H9 (cell line): ENCODE measurements at regions not wholly inside any gene's neighbourhood (a gene's known extent, or its start where the extent isn't known, plus 50 kb on each side); places are given as distances from the start of the nearest gene placed in this dataset.

Experiments
- DNase-seq: peaks from one replicate; pipeline ENCODE4 v3.0.0-alpha.2; 2017
- H2AFZ ChIP-seq: one replicate; pipeline ENCODE4 v1.6.1; 2013; ENCODE audit warnings: mild to moderate bottlenecking, low read length, control low read depth, moderate library complexity
- H2AK5ac ChIP-seq: 2 replicates; pipeline ENCODE4 v1.6.1; 2013; ENCODE audit warnings: low read length, control low read depth, mixed read lengths; ENCODE audit not compliant: insufficient read length
- H2BK120ac ChIP-seq: one replicate; pipeline ENCODE4 v1.6.1; 2013; ENCODE audit warnings: low read depth, mild to moderate bottlenecking, low read length, control low read depth, inconsistent platforms; ENCODE audit not compliant: poor library complexity, severe bottlenecking
- H2BK12ac ChIP-seq: 2 replicates; pipeline ENCODE4 v1.6.1; 2013; ENCODE audit warnings: low read length, control low read depth, mixed read lengths, low read depth; ENCODE audit not compliant: insufficient read length
- H2BK15ac ChIP-seq: 2 replicates; pipeline ENCODE4 v1.6.1; 2013; ENCODE audit warnings: low read depth, low read length, control low read depth
- H2BK20ac ChIP-seq: one replicate; pipeline ENCODE4 v1.6.1; 2013; ENCODE audit warnings: low read depth, mild to moderate bottlenecking, low read length, control low read depth, inconsistent platforms; ENCODE audit not compliant: poor library complexity, severe bottlenecking
- H2BK5ac ChIP-seq: 2 replicates; pipeline ENCODE4 v1.6.1; 2013; ENCODE audit warnings: low read length, control low read depth, mixed read lengths; ENCODE audit not compliant: insufficient read length
- H3K14ac ChIP-seq: 2 replicates; pipeline ENCODE4 v1.6.1; 2013; ENCODE audit warnings: low read length, control low read depth; ENCODE audit not compliant: insufficient read depth
- H3K18ac ChIP-seq: 2 replicates; pipeline ENCODE4 v1.6.1; 2013; ENCODE audit warnings: low read depth, mild to moderate bottlenecking, mixed read lengths, low read length, control low read depth; ENCODE audit not compliant: insufficient read length
- H3K23ac ChIP-seq: 2 replicates; pipeline ENCODE4 v1.6.1; 2013; ENCODE audit warnings: low read length, control low read depth, mixed read lengths, low read depth; ENCODE audit not compliant: insufficient read length
- H3K23me2 ChIP-seq: 2 replicates; pipeline ENCODE4 v1.6.1; 2013; ENCODE audit warnings: low read depth, mild to moderate bottlenecking, mixed read lengths, low read length, control low read depth; ENCODE audit not compliant: insufficient read length, poor library complexity, severe bottlenecking
- H3K27ac ChIP-seq: 2 replicates; pipeline ENCODE4 v1.5.1; 2013; ENCODE audit warnings: low read length, control low read depth, mixed read lengths, low read depth; ENCODE audit not compliant: insufficient read length
- H3K27me3 ChIP-seq: 2 replicates; pipeline ENCODE4 v1.6.1; 2013; ENCODE audit warnings: low read length, control low read depth, inconsistent platforms; ENCODE audit not compliant: insufficient read depth
- H3K4ac ChIP-seq: 2 replicates; pipeline ENCODE4 v1.6.1; 2013; ENCODE audit warnings: low read depth, mild to moderate bottlenecking, control low read depth, inconsistent platforms, low read length, moderate library complexity
- H3K4me1 ChIP-seq: 2 replicates; pipeline ENCODE4 v1.6.1; 2013; ENCODE audit warnings: low read length, control low read depth, inconsistent platforms; ENCODE audit not compliant: insufficient read depth
- H3K4me2 ChIP-seq: 2 replicates; pipeline ENCODE4 v1.6.1; 2013; ENCODE audit warnings: low read length, control low read depth, mixed read lengths; ENCODE audit not compliant: insufficient read length, insufficient read depth
- H3K56ac ChIP-seq: 2 replicates; pipeline ENCODE4 v1.6.1; 2013; ENCODE audit warnings: low read depth, mild to moderate bottlenecking, mixed read lengths, low read length, control low read depth; ENCODE audit not compliant: insufficient read length
- H3K79me1 ChIP-seq: 2 replicates; pipeline ENCODE4 v1.6.1; 2013; ENCODE audit warnings: low read depth, mild to moderate bottlenecking, moderate library complexity, low read length, control low read depth, inconsistent platforms; ENCODE audit not compliant: insufficient read depth, poor library complexity, severe bottlenecking
- H3K79me2 ChIP-seq: 2 replicates; pipeline ENCODE4 v1.6.1; 2013; ENCODE audit warnings: low read length, control low read depth, inconsistent platforms; ENCODE audit not compliant: insufficient read depth
- H3K9ac ChIP-seq: 2 replicates; pipeline ENCODE4 v1.6.1; 2013; ENCODE audit warnings: low read length, control low read depth, mixed read lengths; ENCODE audit not compliant: insufficient read length; ENCODE audit errors: extremely low read depth
- H3K9me3 ChIP-seq: one replicate; pipeline ENCODE4 v1.6.1; 2013; ENCODE audit warnings: low read depth, low read length, inconsistent platforms; ENCODE audit not compliant: control insufficient read depth
- H3T11ph ChIP-seq: one replicate; pipeline ENCODE4 v1.6.1; 2013; ENCODE audit warnings: mild to moderate bottlenecking, low read length, control low read depth, inconsistent platforms
- H4K20me1 ChIP-seq: one replicate; pipeline ENCODE4 v1.6.1; 2013; ENCODE audit not compliant: control insufficient read depth, insufficient read length, insufficient read depth
- H4K5ac ChIP-seq: 2 replicates; pipeline ENCODE4 v1.6.1; 2013; ENCODE audit warnings: low read depth, mild to moderate bottlenecking, mixed read lengths, low read length, control low read depth; ENCODE audit not compliant: insufficient read length
- H4K8ac ChIP-seq: replicated peaks from 2 replicates; pipeline ENCODE4 v1.6.1; 2013; ENCODE audit warnings: low read length, control low read depth, mixed read lengths, low read depth; ENCODE audit not compliant: insufficient read length
- H4K91ac ChIP-seq: 2 replicates; pipeline ENCODE4 v1.6.1; 2013; ENCODE audit warnings: low read depth, mild to moderate bottlenecking, moderate library complexity, mixed read lengths, low read length, control low read depth; ENCODE audit not compliant: insufficient read length
- H3K27ac Mint-ChIP-seq, 3 experiments: 2 replicates in 2 of 3; 3 replicates in 1 of 3; pipeline ENCODE4 v1.8.0; 2020 to 2021; ENCODE audit warnings: mixed read lengths in 3 of 3, mild to moderate bottlenecking in 1 of 3, moderate library complexity in 1 of 3
- H3K27me3 Mint-ChIP-seq: 2 replicates; pipeline ENCODE4 v1.8.0; 2021; ENCODE audit warnings: low read depth, mild to moderate bottlenecking, moderate library complexity, mixed read lengths
- H3K36me3 Mint-ChIP-seq, 3 experiments: 2 replicates in 2 of 3; 3 replicates in 1 of 3; pipeline ENCODE4 v1.8.0; 2020 to 2021; ENCODE audit warnings: low read depth in 3 of 3, mixed read lengths in 3 of 3; ENCODE audit not compliant: insufficient read depth in 1 of 3
- H3K4me1 Mint-ChIP-seq, 2 experiments: 2 replicates each; pipeline ENCODE4 v1.8.0; 2020; ENCODE audit warnings: mixed read lengths in 2 of 2
- H3K4me3 Mint-ChIP-seq, 2 experiments: 2 replicates in 1 of 2; 3 replicates in 1 of 2; pipeline ENCODE4 v1.8.0; 2020 to 2021; ENCODE audit warnings: mild to moderate bottlenecking in 2 of 2, mixed read lengths in 2 of 2, moderate library complexity in 1 of 2
- H3K9me3 Mint-ChIP-seq, 2 experiments: 2 replicates in 1 of 2; 3 replicates in 1 of 2; pipeline ENCODE4 v1.8.0; 2020; ENCODE audit warnings: mild to moderate bottlenecking in 2 of 2, mixed read lengths in 2 of 2, moderate library complexity in 1 of 2
- WGBS: extraction: QIAGEN DNeasy Blood & Tissue Kit; methylation state at CpG from one replicate; pipeline ENCODE4 v1.1.7; 2013; ENCODE audit warnings: missing lambda C conversion rate, low lambda C conversion rate, mixed read lengths; ENCODE audit not compliant: insufficient read length; ENCODE audit errors: extremely low coverage; 5-methylcytosine and 5-hydroxymethylcytosine counted together
- TF ChIP-seq, protein P1 (sequence below): fragments of 200-600 bp; sonication (generic); conservative IDR thresholded peaks from 3 replicates; pipeline ENCODE4 v1.8.0; 2021; ENCODE audit warnings: antibody characterized with exemption, mild to moderate bottlenecking

DNA sequence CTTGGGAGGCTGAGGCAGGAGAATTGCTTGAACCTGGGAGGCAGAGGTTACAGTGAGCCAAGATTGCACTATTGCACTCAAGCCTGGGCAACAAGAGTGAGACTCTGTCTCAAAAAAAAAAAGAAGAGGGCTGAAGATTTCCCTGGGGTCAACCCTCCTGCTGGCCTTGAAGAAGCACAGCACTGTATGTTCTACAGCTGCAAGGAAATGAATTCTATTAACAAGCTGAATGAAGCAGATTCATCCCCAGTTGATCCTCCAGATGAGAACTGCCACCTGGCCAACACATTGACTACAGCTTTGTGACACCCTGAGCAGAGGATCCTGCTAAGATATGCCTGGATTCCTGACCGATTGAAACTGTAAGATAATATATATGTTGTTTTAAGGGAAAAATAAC is 129.5 kb downstream of the ADSS2 start:
- H3K79me2 ChIP-seq = no peaks in the 10 kb centered on the region
- no peaks in the 10 kb centered on the region for H3K27me3 ChIP-seq
- WGBS = no CpG with 5 or more reads among the region's 1 CpG
- no peak overlapping the region for H2BK120ac ChIP-seq
- H3K9me3 Mint-ChIP-seq = peaks cover 0 to 3% of the 10 kb centered on the region in 2 experiments; a peak in 1 of 5 replicates
- H2AFZ ChIP-seq = no peak overlapping the region
- H3K56ac ChIP-seq = no peak overlapping the region
- H4K8ac ChIP-seq = no peak overlapping the region
- no peaks in the 10 kb centered on the region for H3K79me1 ChIP-seq
- H4K5ac ChIP-seq = no peak overlapping the region
- H3K4me1 ChIP-seq = peaks cover 5% of the 10 kb centered on the region; the same call in 1 of the 2 replicates
- no peaks in the 10 kb centered on the region for H3K9me3 ChIP-seq
- H3K9ac ChIP-seq = no peak overlapping the region
- no peak overlapping the region for H3K4ac ChIP-seq
- H2BK12ac ChIP-seq = no peak overlapping the region
- no peak overlapping the region for H2BK5ac ChIP-seq
- H2BK15ac ChIP-seq = no peak overlapping the region
- no peak overlapping the region for H3K27ac Mint-ChIP-seq
- H3K27ac ChIP-seq = no peak overlapping the region
- H3K36me3 Mint-ChIP-seq = peaks cover 0 to 5% (median 0%) of the 10 kb centered on the region in 3 experiments; a peak in 2 of 7 replicates
- H4K91ac ChIP-seq = no peak overlapping the region
- no peak overlapping the region for H2AK5ac ChIP-seq
- H3K27me3 Mint-ChIP-seq = no peaks in the 10 kb centered on the region; the same call in 1 of the 2 replicates
- H3K18ac ChIP-seq = no peak overlapping the region
- no peak overlapping the region for H3K4me2 ChIP-seq
- no peak overlapping the region for H3K23ac ChIP-seq
- no peak overlapping the region for H3T11ph ChIP-seq
- DNase-seq = peak; percentile 4
- no peak overlapping the region for H3K4me3 Mint-ChIP-seq
- H3K4me1 Mint-ChIP-seq = peaks cover 17 to 24% of the 10 kb centered on the region in 2 experiments
- no peaks in the 10 kb centered on the region for H4K20me1 ChIP-seq
- no peaks in the 10 kb centered on the region for H3K23me2 ChIP-seq
- no peak overlapping the region for H2BK20ac ChIP-seq
- TF ChIP-seq, protein P1, sequence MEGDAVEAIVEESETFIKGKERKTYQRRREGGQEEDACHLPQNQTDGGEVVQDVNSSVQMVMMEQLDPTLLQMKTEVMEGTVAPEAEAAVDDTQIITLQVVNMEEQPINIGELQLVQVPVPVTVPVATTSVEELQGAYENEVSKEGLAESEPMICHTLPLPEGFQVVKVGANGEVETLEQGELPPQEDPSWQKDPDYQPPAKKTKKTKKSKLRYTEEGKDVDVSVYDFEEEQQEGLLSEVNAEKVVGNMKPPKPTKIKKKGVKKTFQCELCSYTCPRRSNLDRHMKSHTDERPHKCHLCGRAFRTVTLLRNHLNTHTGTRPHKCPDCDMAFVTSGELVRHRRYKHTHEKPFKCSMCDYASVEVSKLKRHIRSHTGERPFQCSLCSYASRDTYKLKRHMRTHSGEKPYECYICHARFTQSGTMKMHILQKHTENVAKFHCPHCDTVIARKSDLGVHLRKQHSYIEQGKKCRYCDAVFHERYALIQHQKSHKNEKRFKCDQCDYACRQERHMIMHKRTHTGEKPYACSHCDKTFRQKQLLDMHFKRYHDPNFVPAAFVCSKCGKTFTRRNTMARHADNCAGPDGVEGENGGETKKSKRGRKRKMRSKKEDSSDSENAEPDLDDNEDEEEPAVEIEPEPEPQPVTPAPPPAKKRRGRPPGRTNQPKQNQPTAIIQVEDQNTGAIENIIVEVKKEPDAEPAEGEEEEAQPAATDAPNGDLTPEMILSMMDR = no peak
- no peak overlapping the region for H3K14ac ChIP-seq
